Activated CD4-positive, CD25-positive, alpha-beta regulatory T cell treated with anti-CD3 and anti-CD28 coated beads, Interleukin-2, amount 50 U/mL, for 72 hours (primary cell): ENCODE measurements at regions not wholly inside any gene's neighbourhood (a gene's known extent, or its start where the extent isn't known, plus 50 kb on each side); places are given as distances from the start of the nearest gene placed in this dataset.
"Not testable (repeated sequence)": the region's sequence is repeated elsewhere in the genome, so short reads cannot be mapped to it uniquely, and the experiment has no call there.

ENCODE experiments used
- DNase-seq: peaks from one replicate; pipeline ENCODE4 v3.0.0; 2021

DNA sequence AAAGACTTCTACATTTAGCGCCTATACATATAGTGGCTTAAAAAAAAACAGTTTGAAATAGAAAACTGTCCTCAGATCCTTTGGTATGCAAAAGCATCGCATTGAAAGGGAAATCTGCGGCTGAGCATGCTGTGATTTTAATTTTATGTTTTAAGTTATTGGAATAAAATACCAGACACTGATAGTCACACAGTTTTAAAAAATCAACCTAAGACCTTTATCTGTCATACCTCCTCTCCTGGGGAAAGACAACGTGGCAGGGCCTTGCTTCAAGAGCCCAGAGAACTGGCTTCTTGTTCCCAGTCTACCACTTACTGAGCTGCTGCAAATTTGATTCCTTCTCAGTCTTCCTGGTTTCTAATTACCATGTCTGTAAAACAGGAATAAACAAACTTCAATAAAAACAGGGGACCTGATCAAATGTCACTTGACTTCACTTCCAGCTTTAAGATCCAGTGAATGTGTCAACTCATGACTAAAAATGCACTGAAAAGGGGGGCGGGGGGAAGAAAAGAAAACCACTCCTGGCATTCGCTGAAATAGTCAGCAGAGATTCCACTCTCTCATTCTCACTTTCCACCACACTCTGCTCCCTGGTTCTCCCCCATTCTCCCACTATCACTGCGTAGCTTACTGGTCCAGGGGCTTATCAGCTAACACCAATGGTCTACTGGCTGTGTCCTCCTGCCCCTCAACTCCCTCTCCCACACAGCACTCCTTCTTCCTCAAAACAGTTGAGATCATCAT, 494.7 kb upstream of the MARCKS start:
- no peak for DNase-seq

DNA sequence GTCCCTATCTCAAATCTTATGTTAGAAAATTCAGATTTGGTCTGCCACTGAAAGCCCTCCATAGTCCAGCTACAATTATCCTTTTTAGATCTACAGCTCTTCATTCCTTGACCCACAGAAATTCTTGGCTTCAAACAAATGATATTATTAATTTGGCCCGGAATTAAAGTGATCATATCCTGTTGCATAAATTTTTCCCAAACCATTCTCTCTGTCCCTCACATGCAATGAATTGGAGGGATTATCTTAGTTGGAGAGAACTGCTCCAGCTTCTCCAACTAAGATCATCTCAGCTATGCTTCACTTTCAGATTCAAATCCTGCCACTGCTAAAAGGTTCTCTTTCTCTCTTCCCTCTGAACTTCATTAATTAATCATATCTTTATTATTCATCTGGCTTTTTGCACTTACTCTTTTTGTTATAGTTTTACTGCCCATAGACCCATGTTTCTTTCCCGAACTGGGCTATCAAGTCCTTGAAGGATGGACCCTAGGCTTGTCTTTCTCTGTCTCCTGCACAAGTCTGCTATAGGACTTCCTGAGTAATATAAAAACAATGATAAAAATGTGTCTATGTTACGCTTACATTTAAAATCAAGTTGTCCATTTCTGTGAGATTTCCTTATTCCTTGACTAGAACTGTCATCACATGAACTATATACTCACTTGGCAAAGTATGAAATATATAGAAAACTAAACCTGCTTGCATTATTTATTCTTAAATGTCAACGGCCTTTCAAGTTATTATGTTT, 493.9 kb upstream of the MARCKS start:
- DNase-seq = no peak

DNA sequence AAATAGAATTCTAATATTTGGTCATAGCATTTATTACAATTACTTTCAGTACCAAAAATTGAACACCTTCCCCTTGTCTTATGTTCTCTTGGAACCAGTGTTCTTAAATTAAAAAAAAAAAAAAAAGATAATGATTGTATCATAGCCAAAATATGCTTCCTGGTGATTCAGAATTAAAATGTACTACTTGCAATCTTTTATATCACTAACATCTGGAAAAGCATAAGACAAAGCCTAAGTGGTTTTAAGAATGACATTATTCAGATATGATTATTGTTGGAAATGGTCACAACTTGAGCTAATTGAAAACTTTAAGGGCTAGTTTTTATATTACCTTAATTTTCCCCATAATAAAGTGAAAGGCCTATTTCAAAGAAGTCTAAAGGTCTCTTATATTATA, 493.3 kb upstream of the MARCKS start:
- no peak for DNase-seq

DNA sequence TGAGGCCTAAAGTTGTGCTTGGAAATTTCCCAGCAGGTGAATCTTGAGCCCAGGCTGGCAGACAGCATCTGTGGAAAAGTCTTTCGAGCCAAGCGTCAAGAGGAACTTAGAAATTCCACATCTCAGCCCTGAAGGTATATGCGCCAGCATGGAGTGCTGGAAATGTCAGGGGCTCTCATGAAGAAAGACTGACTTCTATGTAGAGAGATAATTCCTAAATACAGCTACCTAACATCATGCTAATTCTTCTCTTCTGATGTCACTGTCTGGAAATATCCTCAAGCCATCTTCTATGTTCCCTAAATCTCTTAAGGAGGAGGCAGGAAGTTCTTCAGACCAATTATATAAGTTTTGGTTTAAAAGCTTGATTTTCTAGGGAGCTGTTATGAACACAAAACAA, 492.4 kb upstream of the MARCKS start:
- no peak for DNase-seq

DNA sequence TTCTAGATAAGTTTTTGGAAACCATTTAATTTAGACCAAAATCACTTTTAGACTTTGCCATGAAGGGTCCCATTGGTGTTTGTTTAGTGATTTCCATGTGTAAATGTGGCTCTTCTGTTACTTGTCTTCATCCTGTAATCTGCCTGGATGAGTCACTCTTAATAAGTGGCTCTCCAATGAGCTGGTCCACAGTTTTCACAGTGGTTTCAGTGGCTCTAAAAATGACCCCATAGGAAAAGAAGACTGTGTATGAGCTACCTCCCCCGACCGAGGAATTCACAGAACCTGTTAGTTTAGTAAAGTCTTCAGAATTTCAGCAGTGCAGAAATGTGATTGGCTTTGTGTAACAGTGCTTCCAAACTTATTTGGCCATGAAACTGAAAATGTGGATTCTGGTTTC, 492.0 kb upstream of the MARCKS start:
- no peak for DNase-seq

DNA sequence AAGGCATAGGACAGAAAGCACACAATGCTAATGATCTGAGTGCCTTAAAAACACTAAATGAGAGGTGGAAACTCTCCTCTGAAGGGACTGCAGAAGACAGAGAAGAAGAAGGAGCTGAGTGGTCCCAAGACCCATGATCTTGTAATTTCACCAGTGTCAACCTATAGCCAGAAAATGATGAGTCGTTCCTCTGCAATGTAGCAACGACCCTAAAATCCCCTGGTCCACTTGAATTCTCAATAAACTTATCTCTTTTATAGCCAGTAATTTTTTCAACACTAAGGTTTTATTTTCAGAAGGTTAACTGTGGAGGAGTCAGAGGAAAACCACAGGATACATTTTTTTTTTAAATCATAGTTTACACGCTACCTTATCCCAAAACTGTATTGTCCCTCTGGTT, 490.6 kb upstream of the MARCKS start:
- no peak for DNase-seq

DNA sequence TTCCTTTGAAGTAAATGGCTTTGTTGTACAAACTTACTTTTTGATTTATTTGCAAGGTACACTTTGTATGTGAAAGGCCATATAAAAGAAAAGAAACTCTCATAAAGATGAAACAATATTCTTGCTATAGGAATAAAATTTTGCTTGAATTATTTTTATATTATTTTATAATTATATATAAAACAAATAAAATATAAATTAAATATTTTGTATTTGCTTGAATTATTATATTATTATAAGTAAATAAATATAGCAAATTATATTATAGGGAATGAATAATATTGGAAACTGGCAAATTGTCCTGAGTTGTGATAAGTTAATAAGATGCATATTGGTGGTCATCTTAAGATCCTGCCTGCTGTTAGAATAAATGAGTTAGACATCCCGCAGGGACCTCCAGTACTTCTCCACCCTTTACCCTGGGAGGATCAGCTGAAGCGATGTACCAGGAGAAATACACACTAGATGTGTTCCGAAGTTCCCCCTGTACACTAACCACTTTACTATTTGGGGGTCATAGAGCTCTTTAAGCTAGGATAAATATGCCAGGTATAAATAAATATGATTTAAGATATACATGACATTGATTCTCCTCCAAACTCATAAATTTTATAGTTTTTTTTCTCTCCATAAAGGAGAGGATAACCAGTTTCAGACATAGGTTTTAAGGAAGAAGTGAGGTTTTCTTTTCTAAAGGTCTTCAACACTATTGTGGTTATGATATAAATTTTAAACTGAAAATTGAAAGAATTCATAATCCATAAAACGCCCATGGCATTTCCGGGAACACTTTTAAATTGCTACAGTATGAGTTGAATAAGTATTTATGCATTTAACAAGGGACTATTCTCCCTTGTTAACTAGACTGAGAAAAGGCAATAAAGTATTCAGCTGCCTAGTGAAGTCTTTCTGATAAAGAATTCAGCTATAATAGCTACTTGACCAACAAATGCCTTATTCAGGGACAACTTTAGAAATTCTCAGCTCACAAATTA, 486.3 kb upstream of the MARCKS start:
- no peak for DNase-seq

DNA sequence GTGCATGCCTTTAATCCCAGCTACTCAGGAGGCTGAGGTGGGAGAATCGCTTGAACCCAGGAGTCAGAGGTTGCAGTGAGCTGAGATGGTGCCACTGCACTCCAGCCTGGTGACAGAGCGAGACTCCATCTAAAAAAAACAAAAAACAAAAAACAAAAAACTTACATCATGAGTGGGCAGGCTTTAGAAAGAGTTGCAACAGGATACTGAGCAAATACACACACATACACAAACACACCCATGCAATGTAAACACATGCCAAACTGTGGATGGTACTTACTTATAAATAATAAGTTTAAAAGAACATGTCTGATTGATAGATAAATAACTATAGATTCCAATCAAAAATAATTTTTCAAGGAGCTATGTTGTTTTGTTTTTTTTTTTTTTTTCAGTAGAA, 481.7 kb upstream of the MARCKS start:
- DNase-seq = not testable (repeated sequence)

DNA sequence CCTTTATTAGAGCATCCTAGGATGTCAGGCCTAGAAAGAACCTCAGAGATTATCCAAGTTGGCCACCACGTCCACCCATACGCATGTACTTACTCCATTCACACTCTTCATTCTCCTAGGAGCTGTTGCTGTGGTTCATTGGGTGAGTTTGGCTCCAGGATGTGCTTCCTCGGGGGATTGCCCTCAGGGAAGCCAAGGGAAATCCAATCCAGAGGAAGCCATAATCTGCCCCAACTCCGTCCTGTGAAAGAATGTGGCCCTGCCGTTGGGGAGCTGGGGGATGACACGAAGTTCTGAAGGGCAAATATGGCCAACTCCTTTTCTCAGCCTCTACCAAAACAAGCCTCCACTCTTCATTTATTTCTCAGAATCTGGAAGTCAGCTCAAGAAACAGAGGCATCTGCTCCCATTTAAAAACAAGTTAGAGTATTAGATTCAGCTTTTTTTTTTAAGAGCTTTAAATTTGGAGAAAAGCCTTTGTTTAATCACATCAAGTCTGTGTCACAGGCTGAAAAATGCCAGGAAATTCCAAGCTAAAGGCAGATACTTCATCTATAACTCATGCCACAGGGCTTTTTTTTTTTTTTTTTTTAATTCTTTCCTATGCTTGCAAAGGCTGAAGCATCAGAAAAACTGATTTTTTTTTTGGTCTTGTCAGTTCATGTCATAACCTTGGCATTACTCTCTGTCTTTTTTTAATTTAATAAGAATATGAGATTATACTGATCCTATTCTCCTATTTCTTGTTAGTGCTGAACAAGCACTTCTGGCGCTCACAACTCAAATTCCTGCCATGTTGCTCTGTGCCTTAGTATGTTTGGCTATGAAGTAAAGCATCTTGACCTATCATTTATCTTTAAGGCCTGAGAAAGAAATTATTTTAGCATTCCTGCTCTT, 480.9 kb upstream of the MARCKS start:
- DNase-seq = no peak

DNA sequence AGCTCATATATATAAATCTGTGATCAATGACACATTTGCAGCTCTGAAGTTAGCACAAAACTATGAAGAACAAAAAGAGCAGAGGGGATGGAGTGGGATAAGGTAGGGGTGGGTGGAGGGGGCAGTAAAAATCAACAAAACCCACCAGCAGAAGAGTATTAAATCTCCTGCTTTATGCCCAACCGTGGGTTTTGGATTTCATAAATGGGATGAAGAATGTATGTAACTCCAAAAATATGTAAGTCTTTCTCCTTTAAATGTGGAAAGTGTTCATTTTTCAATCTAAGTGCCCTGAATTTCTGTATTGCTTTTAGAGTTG, 480.3 kb upstream of the MARCKS start:
- DNase-seq = no peak

DNA sequence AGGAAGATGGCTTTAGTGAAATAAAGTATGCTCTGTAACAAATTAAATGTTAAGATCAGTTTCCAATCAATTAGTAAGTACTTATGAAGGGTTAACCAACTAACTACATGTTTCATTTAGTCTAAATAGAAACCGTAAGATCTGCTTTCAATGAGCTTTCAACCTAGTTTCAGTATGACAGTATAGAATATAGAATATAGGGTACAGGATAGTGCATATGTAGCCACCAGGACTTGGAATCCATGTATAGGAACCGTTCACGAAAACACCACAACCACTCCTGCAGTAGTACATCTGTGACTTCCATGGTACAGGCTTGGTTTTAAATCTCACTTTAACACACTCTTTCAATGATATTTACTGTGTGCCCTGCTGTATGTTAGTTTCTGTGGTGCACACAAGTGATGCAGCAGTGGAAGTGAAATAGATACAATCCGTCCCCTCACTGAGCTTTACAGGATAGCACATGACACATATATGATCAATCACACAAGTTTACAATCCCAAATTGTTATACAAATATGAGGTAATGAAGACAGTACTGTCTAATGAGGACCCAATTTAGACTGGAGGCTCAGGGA, 479.7 kb upstream of the MARCKS start:
- no peak for DNase-seq

DNA sequence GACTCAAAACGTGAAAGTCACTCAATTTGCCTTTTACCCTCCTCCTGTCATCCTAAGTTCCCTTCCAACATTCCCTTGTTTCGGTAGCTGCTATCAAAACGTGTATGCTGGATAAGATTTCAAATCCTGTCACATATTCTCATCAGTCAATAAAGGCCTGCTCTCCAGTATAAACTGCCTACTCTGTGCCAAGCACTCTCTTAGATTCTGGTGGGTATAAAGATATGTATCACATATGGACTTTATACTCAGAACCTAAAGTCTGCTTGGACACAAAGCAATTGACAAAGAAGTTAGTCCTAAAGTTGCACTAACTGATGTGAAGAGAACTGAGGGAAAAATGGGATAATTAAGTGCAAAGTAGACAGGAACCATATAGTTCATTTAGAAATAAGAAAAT, 476.6 kb upstream of the MARCKS start:
- no peak for DNase-seq

DNA sequence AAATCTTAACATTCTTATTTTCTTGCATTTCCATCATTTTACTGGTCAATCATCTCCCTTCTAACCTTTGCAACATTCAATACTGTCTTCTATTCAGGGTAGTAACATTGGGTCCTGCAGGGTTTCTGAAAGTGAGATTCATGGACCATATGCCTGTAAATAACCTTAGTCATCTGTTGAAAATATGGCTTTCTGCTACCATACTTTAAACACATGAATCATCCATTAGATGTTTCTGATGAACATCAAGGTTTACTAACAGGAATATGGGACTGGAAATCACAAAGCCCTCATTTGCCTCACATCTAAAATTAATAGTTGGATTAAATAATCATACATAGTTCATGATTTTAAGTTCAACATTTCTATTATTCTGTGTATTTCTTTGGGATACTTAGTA, 475.9 kb upstream of the MARCKS start:
- DNase-seq = no peak

DNA sequence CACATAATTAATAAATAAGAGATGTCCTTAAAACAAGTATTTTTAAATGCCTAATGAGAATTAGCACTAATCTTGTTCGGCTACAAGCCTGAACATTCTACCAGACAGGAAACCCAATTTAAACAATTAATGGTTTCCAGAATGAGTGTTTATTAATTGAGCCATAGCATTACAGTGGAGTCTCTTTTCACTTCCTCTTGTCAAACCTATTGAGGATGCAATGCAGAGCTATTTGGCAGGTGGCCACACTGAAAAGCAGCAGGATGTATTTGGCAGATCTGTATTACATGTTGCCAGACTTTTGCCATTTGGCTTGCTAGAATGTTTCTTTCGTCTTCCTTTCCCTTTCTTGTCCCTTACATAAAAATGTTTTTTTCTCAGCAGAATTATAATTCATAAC, 475.2 kb upstream of the MARCKS start:
- DNase-seq = no peak

DNA sequence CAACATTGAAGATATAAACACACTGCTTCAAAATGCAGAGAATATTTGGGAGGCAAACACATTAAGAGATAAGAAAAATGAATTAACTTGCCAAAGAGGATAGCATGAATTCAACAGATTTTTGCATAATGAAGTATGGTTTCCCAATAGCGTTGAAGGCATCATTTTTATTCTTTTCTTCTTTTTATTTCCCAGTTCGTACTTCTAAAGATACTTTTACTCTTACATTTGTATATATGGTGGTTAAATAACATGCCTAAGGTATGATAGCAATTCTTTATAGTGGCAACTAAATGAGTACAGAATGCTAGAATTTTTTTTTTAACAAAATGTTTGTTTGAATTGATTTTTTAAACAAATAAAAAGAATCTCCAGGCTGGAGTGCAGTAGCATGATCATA, 473.4 kb upstream of the MARCKS start:
- DNase-seq = no peak

DNA sequence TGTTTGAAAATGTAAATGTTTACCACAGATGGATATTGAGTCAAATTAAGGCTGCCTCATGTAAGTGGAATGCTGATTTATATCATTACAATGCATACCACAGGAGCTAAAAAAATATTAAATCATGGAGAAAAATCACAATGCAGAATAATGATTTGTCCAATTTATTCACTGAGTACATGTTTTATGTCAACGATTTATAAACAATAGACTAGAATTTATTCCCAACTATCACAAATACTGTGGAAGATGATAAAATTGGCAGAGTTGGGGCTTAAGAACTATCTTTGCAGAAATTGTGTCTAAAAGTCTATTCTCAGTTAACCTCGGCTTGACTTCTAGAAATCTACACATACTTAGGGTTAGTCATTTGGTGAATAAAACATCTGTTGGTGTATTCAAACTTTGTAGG, 472.1 kb upstream of the MARCKS start:
- no peak for DNase-seq

DNA sequence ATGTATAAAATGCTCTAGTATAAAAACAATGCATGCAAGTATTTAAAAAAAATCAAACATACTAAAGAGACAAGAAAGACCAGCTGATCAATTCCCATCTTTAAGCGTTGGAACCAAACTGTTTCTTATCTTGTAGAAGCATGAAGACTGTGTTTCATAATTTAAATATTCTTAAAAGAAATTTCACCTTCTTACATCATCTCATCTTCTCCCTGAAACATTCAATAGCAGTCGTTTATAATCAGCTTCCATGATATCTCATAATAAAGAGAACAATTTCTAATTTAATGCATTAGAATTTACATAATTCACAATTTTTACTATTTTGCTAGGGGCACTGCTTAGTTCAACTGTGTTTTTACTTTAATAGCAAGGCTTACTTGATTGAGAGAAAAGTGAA, 468.1 kb upstream of the MARCKS start:
- no peak for DNase-seq

DNA sequence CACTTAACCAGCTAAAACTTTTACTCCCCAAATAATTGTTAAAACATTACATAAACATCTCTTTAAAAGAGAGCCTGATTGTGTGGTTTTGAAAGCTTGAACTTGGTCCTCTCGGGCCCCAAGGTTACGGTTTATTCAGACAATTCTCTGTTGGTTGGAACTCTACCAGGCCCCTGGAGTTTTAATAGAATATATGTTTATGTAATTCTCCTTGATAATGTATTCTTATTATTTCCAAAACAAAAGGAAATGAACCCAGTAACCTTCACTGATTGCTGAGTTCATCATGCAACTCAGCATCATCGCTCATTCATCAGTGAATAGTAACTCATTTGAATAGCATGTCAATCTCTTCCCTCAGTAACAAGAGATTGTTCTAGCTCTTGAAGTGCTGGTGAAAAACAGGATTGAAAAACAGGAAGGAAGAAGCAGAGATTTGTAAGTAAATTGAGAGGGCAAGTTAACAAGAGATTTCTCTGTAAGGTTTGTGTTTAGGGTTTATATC, 464.5 kb upstream of the MARCKS start:
- no peak for DNase-seq

DNA sequence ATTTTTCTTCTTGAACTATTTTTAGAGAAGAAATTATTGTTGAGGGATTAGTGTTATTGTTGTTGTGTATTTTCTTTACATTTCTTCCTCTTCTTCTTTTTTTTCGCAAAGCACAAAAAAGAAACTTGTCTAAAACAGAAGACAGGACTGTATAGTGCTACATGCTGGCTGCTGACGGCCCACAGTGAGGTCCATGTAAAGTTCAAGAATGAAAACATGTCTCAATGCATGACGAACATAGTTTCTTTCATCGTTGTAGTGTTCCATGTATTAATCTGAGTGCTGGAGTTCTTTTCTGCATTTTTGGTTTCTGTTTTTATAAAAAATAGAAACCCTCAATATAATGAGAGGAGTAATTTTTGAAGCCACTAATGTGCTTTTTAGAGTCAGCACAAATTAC, 462.9 kb upstream of the MARCKS start:
- DNase-seq = no peak

DNA sequence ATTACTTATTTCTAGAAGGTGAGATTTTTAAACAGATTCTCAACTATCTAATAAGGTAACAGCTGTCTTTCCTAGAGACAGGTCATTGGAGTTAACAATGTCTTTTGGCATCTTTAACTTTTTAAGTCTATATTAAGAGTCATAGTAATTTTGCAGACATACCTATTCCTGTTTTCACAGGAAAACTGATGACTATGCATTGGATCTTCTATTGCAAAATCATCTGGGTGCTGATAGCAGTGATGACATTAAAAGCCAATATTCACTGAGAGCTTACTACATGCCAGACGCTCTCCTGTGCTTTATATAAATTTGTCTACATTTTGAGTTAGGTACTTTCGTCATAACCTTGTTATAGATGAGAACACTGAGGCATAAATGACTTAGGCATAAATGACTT, 462.4 kb upstream of the MARCKS start:
- DNase-seq = no peak

DNA sequence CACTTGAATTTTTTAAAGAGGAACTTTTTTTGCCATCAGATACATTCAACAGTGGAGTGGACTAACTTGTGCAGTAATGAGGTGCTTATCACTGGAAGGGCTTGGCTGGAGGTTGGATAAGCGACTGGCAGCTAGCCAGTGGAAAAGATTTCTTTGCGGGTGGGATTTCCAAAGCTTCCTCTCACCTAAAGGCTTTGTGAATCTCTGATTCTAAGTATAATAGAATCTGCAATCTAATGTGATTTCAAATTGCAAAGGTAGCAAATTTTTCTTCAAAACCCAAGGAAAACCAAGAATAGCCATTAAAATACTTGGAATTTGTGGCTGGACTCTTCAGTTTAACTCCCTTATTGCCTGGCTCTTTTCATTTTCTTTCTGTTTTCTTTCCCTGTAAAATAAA, 460.4 kb upstream of the MARCKS start:
- no peak for DNase-seq

DNA sequence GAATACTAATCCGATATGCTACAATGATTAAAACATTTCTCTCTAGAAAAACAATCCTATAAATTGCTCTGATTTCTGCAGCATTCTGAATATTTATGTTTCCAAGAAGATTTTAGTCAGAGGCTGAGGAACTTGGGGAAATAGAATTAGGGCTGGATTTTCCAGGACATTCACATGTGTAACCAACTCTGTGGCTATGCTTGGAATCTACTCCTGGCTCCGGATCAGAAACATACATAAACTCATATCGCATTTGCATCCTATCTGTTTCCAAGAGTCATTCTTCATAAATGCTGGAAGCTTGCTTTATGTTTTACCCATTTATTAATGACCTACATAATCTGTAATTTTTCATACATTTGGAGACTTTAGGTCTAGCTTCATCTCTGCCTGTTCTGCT, 459.9 kb upstream of the MARCKS start:
- DNase-seq = no peak
